Astrocyte (in vitro differentiated cells and primary cell): ENCODE measurements at regions not wholly inside any gene's neighbourhood (a gene's known extent, or its start where the extent isn't known, plus 50 kb on each side); places are given as distances from the start of the nearest gene placed in this dataset.

Experiments used
- DNase-seq: peaks from one replicate; pipeline ENCODE4 v3.0.0-alpha.2; 2010; ENCODE audit warnings: low read depth
- FAIRE-seq: peaks from 2 replicates; lab custom pipeline; 2011; peaks lifted over from hg19 to GRCh38; lab: Jason Lieb, UNC
- H2AFZ ChIP-seq: 2 replicates; pipeline ENCODE4 v1.6.0; 2012; ENCODE audit warnings: low read depth, low read length, inconsistent platforms
- H3K27ac ChIP-seq: 2 replicates; pipeline ENCODE4 v1.5.1; 2011; ENCODE audit warnings: low read depth, low read length, inconsistent platforms
- H3K27me3 ChIP-seq: 2 replicates; pipeline ENCODE4 v1.6.0; 2011; ENCODE audit warnings: low read length, inconsistent platforms; ENCODE audit not compliant: insufficient read depth
- H3K36me3 ChIP-seq: 2 replicates; pipeline ENCODE4 v1.5.1; 2011; ENCODE audit warnings: low read length, inconsistent platforms; ENCODE audit not compliant: insufficient read depth
- H3K4me1 ChIP-seq: 2 replicates; pipeline ENCODE4 v1.5.1; 2011; ENCODE audit warnings: low read length, inconsistent platforms; ENCODE audit not compliant: insufficient read depth
- H3K4me2 ChIP-seq: 2 replicates; pipeline ENCODE4 v1.6.0; 2012; ENCODE audit warnings: low read length, inconsistent platforms
- H3K4me3 ChIP-seq: 2 replicates; pipeline ENCODE4 v1.5.1; 2011; ENCODE audit warnings: low read depth, mild to moderate bottlenecking, low read length, inconsistent platforms; ENCODE audit not compliant: insufficient read depth
- H3K79me2 ChIP-seq: 2 replicates; pipeline ENCODE4 v1.6.0; 2012; ENCODE audit warnings: mild to moderate bottlenecking, low read length, inconsistent platforms; ENCODE audit not compliant: insufficient read depth
- H3K9ac ChIP-seq: 2 replicates; pipeline ENCODE4 v1.6.0; 2012; ENCODE audit warnings: mild to moderate bottlenecking, low read length, inconsistent platforms
- H3K9me3 ChIP-seq: 2 replicates; pipeline ENCODE4 v1.5.1; 2012; ENCODE audit warnings: low read depth, mild to moderate bottlenecking, low read length, inconsistent platforms; ENCODE audit not compliant: insufficient read depth
- H4K20me1 ChIP-seq: 2 replicates; pipeline ENCODE4 v1.6.0; 2012; ENCODE audit warnings: low read length, inconsistent platforms; ENCODE audit not compliant: insufficient read depth
- H3K27ac Mint-ChIP-seq: one replicate; pipeline ENCODE4 v1.8.0; 2021; ENCODE audit warnings: mild to moderate bottlenecking, mixed read lengths; ENCODE audit not compliant: unreplicated experiment
- H3K27me3 Mint-ChIP-seq: one replicate; pipeline ENCODE4 v1.8.0; 2021; ENCODE audit warnings: low read depth, mixed read lengths; ENCODE audit not compliant: unreplicated experiment
- H3K36me3 Mint-ChIP-seq: one replicate; pipeline ENCODE4 v1.8.0; 2021; ENCODE audit warnings: low read depth, mixed read lengths; ENCODE audit not compliant: unreplicated experiment
- H3K4me1 Mint-ChIP-seq: one replicate; pipeline ENCODE4 v1.8.0; 2021; ENCODE audit warnings: low read depth, mixed read lengths; ENCODE audit not compliant: unreplicated experiment
- H3K4me3 Mint-ChIP-seq: one replicate; pipeline ENCODE4 v1.8.0; 2021; ENCODE audit warnings: mild to moderate bottlenecking, moderate library complexity, mixed read lengths; ENCODE audit not compliant: unreplicated experiment
- H3K9me3 Mint-ChIP-seq: one replicate; pipeline ENCODE4 v1.8.0; 2021; ENCODE audit warnings: mild to moderate bottlenecking, mixed read lengths; ENCODE audit not compliant: unreplicated experiment
- CTCF ChIP-seq: IDR thresholded peaks from 2 replicates; pipeline ENCODE4 v1.5.1; 2011; ENCODE audit warnings: low read depth, mild to moderate bottlenecking, inconsistent platforms, low read length, moderate library complexity; ENCODE audit not compliant: insufficient read depth
- EZH2 ChIP-seq: IDR thresholded peaks from 2 replicates; pipeline ENCODE4 v1.6.1; 2012; ENCODE audit warnings: mild to moderate bottlenecking, low read length, inconsistent platforms; ENCODE audit not compliant: insufficient read depth

- Mint-ChIP-seq H3K27me3 (peaks cover 6% of the 10 kb centered on the region), H3K4me1 (peaks cover 5% of the 10 kb centered on the region), H3K4me3 (no peak overlapping the region), H3K36me3 (no peaks in the 10 kb centered on the region), H3K9me3 (peaks cover 2% of the 10 kb centered on the region), H3K27ac (no peak overlapping the region)
- H3K27ac ChIP-seq: no peak overlapping the region
- no peaks in the 10 kb centered on the region for H3K79me2 ChIP-seq
- H3K27me3 ChIP-seq: no peaks in the 10 kb centered on the region
- FAIRE-seq (no peak), DNase-seq (no peak)
- TF ChIP-seq CTCF (no peak), EZH2 (no peak)
- no peaks in the 10 kb centered on the region for H4K20me1 ChIP-seq
- no peak overlapping the region for H3K9ac ChIP-seq
- H3K36me3 ChIP-seq: no peaks in the 10 kb centered on the region
- no peak overlapping the region for H3K4me2 ChIP-seq
- no peak overlapping the region for H3K4me3 ChIP-seq
- no peaks in the 10 kb centered on the region for H3K9me3 ChIP-seq
- H3K4me1 ChIP-seq: peaks cover 6% of the 10 kb centered on the region
- no peak overlapping the region for H2AFZ ChIP-seq
Measured at GRCh38 chr2:10989151-10989550, 77.4 kb downstream of the KCNF1 start.

- FAIRE-seq (no peak), DNase-seq (no peak)
- Histone ChIP-seq H3K4me3 (no peak overlapping the region), H3K4me2 (no peak overlapping the region), H3K27me3 (no peaks in the 10 kb centered on the region), H3K4me1 (peaks cover 6% of the 10 kb centered on the region), H3K9ac (no peak overlapping the region), H3K27ac (no peak overlapping the region), H2AFZ (no peak overlapping the region), H4K20me1 (no peaks in the 10 kb centered on the region), H3K9me3 (no peaks in the 10 kb centered on the region), H3K79me2 (no peaks in the 10 kb centered on the region), H3K36me3 (no peaks in the 10 kb centered on the region)
- Mint-ChIP-seq H3K4me3 (no peak overlapping the region), H3K27ac (no peak overlapping the region), H3K36me3 (no peaks in the 10 kb centered on the region), H3K4me1 (peaks cover 5% of the 10 kb centered on the region), H3K9me3 (peaks cover 2% of the 10 kb centered on the region), H3K27me3 (peaks cover 6% of the 10 kb centered on the region)
- TF ChIP-seq EZH2 (no peak), CTCF (no peak)
Measured at GRCh38 chr2:10989782-10990181, 78.0 kb downstream of the KCNF1 start.

GRCh38 chr2:10990561-10991111 lies 78.9 kb downstream of the KCNF1 start:
- FAIRE-seq: no peak
- Mint-ChIP-seq H3K27me3 (peaks cover 6% of the 10 kb centered on the region), H3K36me3 (no peaks in the 10 kb centered on the region), H3K27ac (no peak overlapping the region), H3K4me1 (peaks cover 5% of the 10 kb centered on the region), H3K9me3 (peaks cover 2% of the 10 kb centered on the region), H3K4me3 (no peak overlapping the region)
- peaks cover 6% of the 10 kb centered on the region for H3K4me1 ChIP-seq
- no peak overlapping the region for H3K4me2 ChIP-seq
- no peak overlapping the region for H2AFZ ChIP-seq
- H3K9me3 ChIP-seq: no peaks in the 10 kb centered on the region
- no peaks in the 10 kb centered on the region for H3K36me3 ChIP-seq
- H3K27ac ChIP-seq: no peak overlapping the region
- TF ChIP-seq EZH2: no peak
- no peak for TF ChIP-seq CTCF
- no peaks in the 10 kb centered on the region for H3K79me2 ChIP-seq
- no peaks in the 10 kb centered on the region for H4K20me1 ChIP-seq
- H3K9ac ChIP-seq: no peak overlapping the region
- H3K27me3 ChIP-seq: no peaks in the 10 kb centered on the region
- DNase-seq: no peak
- H3K4me3 ChIP-seq: no peak overlapping the region
